PFSK-1 (cell line): ENCODE measurements at regions not wholly inside any gene's neighbourhood (a gene's known extent, or its start where the extent isn't known, plus 50 kb on each side); places are given as distances from the start of the nearest gene placed in this dataset.

Experiments used
- FOXP2 ChIP-seq: optimal IDR thresholded peaks from 2 replicates; pipeline ENCODE3; 2011; ENCODE audit warnings: borderline replicate concordance, control low read depth, inconsistent platforms; ENCODE audit not compliant: insufficient read depth; ENCODE audit errors: extremely low read length, extremely low read depth
- POLR2AphosphoS5 ChIP-seq: IDR thresholded peaks from 2 replicates; pipeline ENCODE4 v1.6.1; 2012; ENCODE audit warnings: low read depth, mild to moderate bottlenecking, control low read depth, low read length, moderate library complexity
- REST ChIP-seq, 2 experiments: IDR thresholded peaks; 2 replicates each; pipeline versions ENCODE4 v1.6.1 to v1.8.0; 2011 to 2012; ENCODE audit warnings: low read depth in 2 of 2, low read length in 2 of 2, control low read depth in 1 of 2, inconsistent platforms in 1 of 2, mild to moderate bottlenecking in 1 of 2, moderate library complexity in 1 of 2; ENCODE audit not compliant: insufficient read depth in 1 of 2
- SIN3A ChIP-seq: IDR thresholded peaks from 2 replicates; pipeline ENCODE4 v1.6.1; 2012; ENCODE audit warnings: mild to moderate bottlenecking, low read length, moderate library complexity, borderline replicate concordance; ENCODE audit not compliant: insufficient read depth
- TAF1 ChIP-seq: IDR thresholded peaks from 2 replicates; pipeline ENCODE4 v1.6.1; 2012; ENCODE audit warnings: low read length, control low read depth, borderline replicate concordance; ENCODE audit not compliant: insufficient read depth

- no peak for TF ChIP-seq TAF1
- no peak for TF ChIP-seq FOXP2
- TF ChIP-seq REST (IDR thresholded peaks at IDR 0.05; ENCODE audit: insufficient read depth in 1 of 2, low read depth in 2 of 2, low read length in 2 of 2), result no peak
- TF ChIP-seq POLR2AphosphoS5, result no peak
- TF ChIP-seq SIN3A, result no peak
These were observed 361.6 kb downstream of the RBM26 start for GRCh38 chr13:79044415-79044814.

GRCh38 chr13:79043208-79043607, 362.8 kb downstream of the RBM26 start:
- TF ChIP-seq FOXP2 (no peak), REST (IDR thresholded peaks at IDR 0.05; ENCODE audit: insufficient read depth in 1 of 2, low read depth in 2 of 2, low read length in 2 of 2) (no peak), SIN3A (no peak), POLR2AphosphoS5 (no peak), TAF1 (no peak)

- TF ChIP-seq SIN3A (no peak), REST (IDR thresholded peaks at IDR 0.05; ENCODE audit: insufficient read depth in 1 of 2, low read depth in 2 of 2, low read length in 2 of 2) (no peak), POLR2AphosphoS5 (no peak), FOXP2 (no peak), TAF1 (no peak)
These were observed 368.9 kb downstream of the RBM26 start for GRCh38 chr13:79037197-79037596.

GRCh38 chr13:79034341-79034740, 371.7 kb downstream of the RBM26 start:
- TF ChIP-seq POLR2AphosphoS5 (no peak), REST (IDR thresholded peaks at IDR 0.05; ENCODE audit: insufficient read depth in 1 of 2, low read depth in 2 of 2, low read length in 2 of 2) (no peak), TAF1 (no peak), SIN3A (no peak), FOXP2 (no peak)

- TF ChIP-seq TAF1 (no peak), REST (IDR thresholded peaks at IDR 0.05; ENCODE audit: insufficient read depth in 1 of 2, low read depth in 2 of 2, low read length in 2 of 2) (no peak), FOXP2 (no peak), SIN3A (no peak), POLR2AphosphoS5 (no peak)
These were observed 371.6 kb upstream of the OBI1 start for GRCh38 chr13:79030513-79030912.
